Type B pancreatic cell (in vitro differentiated cells): ENCODE measurements at regions not wholly inside any gene's neighbourhood (a gene's known extent, or its start where the extent isn't known, plus 50 kb on each side); places are given as distances from the start of the nearest gene placed in this dataset.

Experiments used
- DNase-seq: peaks from one replicate; pipeline ENCODE4 v3.0.0; 2021; ENCODE audit warnings: mixed read lengths; ENCODE audit not compliant: unreplicated experiment; ENCODE audit errors: extremely low spot score
- H3K27ac Mint-ChIP-seq: 2 replicates; pipeline ENCODE4 v1.8.0; 2021; ENCODE audit warnings: mild to moderate bottlenecking, mixed read lengths
- H3K27me3 Mint-ChIP-seq: 2 replicates; pipeline ENCODE4 v1.8.0; 2021; ENCODE audit warnings: mixed read lengths
- H3K36me3 Mint-ChIP-seq: 2 replicates; pipeline ENCODE4 v1.8.0; 2021; ENCODE audit warnings: mixed read lengths
- H3K4me1 Mint-ChIP-seq: one replicate; pipeline ENCODE4 v1.8.0; 2021; ENCODE audit warnings: mixed read lengths; ENCODE audit not compliant: unreplicated experiment
- H3K4me3 Mint-ChIP-seq: 2 replicates; pipeline ENCODE4 v1.8.0; 2021; ENCODE audit warnings: mild to moderate bottlenecking, mixed read lengths
- H3K9me3 Mint-ChIP-seq: 2 replicates; pipeline ENCODE4 v1.8.0; 2021; ENCODE audit warnings: mixed read lengths
- CTCF ChIP-seq: fragments of 200-600 bp; sonication (generic); conservative IDR thresholded peaks from 2 replicates; pipeline ENCODE4 v1.5.0; 2021; ENCODE audit warnings: antibody characterized with exemption, mild to moderate bottlenecking

DNA sequence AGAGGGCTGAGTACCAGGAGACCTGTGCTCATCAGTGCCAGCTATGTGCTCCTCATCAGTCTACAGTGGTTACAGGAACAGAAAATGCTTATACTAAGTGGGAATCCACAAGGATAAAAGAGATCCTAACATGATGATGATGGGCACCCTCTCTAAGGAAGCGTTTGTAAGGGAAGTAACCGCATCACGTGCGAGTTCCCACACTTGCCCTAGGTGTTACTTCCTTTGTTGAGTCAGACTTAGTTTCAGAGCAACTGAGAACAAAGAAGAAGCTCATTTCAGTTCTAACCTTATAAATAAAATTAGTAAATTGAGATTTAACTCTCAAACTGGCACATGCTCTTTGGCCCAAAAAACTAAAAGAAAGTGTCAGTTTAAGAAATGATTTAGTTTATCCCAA is 956.4 kb upstream of the TMEM132C start:
- peaks cover 8% of the 10 kb centered on the region for H3K27me3 Mint-ChIP-seq
- no peak overlapping the region for H3K27ac Mint-ChIP-seq
- no peaks in the 10 kb centered on the region for H3K9me3 Mint-ChIP-seq
- H3K36me3 Mint-ChIP-seq: no peaks in the 10 kb centered on the region
- no peak for TF ChIP-seq CTCF
- H3K4me1 Mint-ChIP-seq: no peaks in the 10 kb centered on the region
- no peak for DNase-seq
- no peak overlapping the region for H3K4me3 Mint-ChIP-seq

GRCh38 chr12:127311720-127312364 is 955.1 kb upstream of the TMEM132C start:
- Mint-ChIP-seq H3K4me3 (no peak overlapping the region), H3K27ac (no peak overlapping the region), H3K27me3 (peaks cover 6% of the 10 kb centered on the region), H3K9me3 (no peaks in the 10 kb centered on the region), H3K36me3 (no peaks in the 10 kb centered on the region), H3K4me1 (no peaks in the 10 kb centered on the region)
- TF ChIP-seq CTCF: no peak
- no peak for DNase-seq

GRCh38 chr12:127324681-127325080 is 942.3 kb upstream of the TMEM132C start:
- no peaks in the 10 kb centered on the region for H3K4me1 Mint-ChIP-seq
- no peaks in the 10 kb centered on the region for H3K36me3 Mint-ChIP-seq
- H3K27me3 Mint-ChIP-seq: peaks cover 7% of the 10 kb centered on the region
- TF ChIP-seq CTCF: no peak
- no peak for DNase-seq
- no peaks in the 10 kb centered on the region for H3K9me3 Mint-ChIP-seq
- no peak overlapping the region for H3K4me3 Mint-ChIP-seq
- no peak overlapping the region for H3K27ac Mint-ChIP-seq

GRCh38 chr12:127327986-127328385 is 939.0 kb upstream of the TMEM132C start:
- no peak for TF ChIP-seq CTCF
- no peak for DNase-seq
- peaks cover 7% of the 10 kb centered on the region for H3K27me3 Mint-ChIP-seq
- H3K27ac Mint-ChIP-seq: no peak overlapping the region
- no peaks in the 10 kb centered on the region for H3K4me1 Mint-ChIP-seq
- H3K36me3 Mint-ChIP-seq: no peaks in the 10 kb centered on the region
- H3K9me3 Mint-ChIP-seq: no peaks in the 10 kb centered on the region
- no peak overlapping the region for H3K4me3 Mint-ChIP-seq

DNA sequence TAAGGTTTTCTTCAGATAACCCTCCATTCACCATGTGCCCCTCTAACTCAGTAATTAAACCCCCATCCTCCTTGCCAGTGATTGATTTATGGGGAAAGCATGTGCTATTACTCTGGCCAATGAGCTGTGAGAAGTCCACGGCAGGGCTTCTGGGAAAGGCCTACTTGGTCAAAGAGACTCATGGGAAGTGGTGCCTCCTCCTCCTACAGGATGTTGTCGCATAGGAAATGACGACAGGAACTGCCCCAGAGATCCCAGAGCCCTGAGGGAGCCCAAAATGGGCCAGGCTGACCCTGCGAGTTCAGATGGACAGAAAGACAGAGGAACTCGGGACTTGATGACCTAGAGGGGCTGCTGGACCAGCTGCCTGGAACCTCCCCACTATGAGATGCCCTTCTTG is 938.1 kb upstream of the TMEM132C start:
- Mint-ChIP-seq H3K36me3 (no peaks in the 10 kb centered on the region), H3K4me3 (no peak overlapping the region), H3K9me3 (no peaks in the 10 kb centered on the region), H3K27me3 (peaks cover 7% of the 10 kb centered on the region), H3K27ac (no peak overlapping the region), H3K4me1 (no peaks in the 10 kb centered on the region)
- TF ChIP-seq CTCF: no peak
- no peak for DNase-seq

GRCh38 chr12:127334365-127334764 is 932.6 kb upstream of the TMEM132C start:
- no peaks in the 10 kb centered on the region for H3K4me1 Mint-ChIP-seq
- no peaks in the 10 kb centered on the region for H3K36me3 Mint-ChIP-seq
- TF ChIP-seq CTCF: no peak
- DNase-seq: no peak
- no peak overlapping the region for H3K4me3 Mint-ChIP-seq
- no peaks in the 10 kb centered on the region for H3K9me3 Mint-ChIP-seq
- no peak overlapping the region for H3K27ac Mint-ChIP-seq
- H3K27me3 Mint-ChIP-seq: peaks cover 13% of the 10 kb centered on the region
